ENCODE measurements at regions not wholly inside any gene's neighbourhood (a gene's known extent, or its start where the extent isn't known, plus 50 kb on each side); places are given as distances from the start of the nearest gene placed in this dataset.

DNA sequence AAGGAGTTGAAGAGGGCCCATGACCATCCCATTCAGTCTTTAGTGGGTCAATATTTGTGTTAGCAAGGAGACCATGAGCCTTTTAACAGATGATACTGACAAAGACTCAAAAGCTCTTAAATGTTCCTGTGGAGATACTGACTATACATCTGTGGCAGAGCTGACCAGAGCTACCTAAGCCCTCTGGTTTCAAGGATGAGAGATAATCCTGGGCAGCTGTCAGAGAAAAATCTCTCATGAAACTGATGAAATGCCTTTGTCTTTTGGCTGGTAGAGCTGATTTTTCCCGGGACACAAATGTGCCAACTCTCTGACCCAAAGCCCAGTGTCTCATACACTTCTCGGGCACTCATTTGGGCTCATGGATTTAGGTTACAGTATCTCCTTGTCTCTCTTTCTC lies 100.9 kb downstream of the XCL2 start:
- TF ChIP-seq EZH2 (IDR thresholded peaks at IDR 0.05; ENCODE audit: low read depth): no peak
- TF ChIP-seq, protein P1, sequence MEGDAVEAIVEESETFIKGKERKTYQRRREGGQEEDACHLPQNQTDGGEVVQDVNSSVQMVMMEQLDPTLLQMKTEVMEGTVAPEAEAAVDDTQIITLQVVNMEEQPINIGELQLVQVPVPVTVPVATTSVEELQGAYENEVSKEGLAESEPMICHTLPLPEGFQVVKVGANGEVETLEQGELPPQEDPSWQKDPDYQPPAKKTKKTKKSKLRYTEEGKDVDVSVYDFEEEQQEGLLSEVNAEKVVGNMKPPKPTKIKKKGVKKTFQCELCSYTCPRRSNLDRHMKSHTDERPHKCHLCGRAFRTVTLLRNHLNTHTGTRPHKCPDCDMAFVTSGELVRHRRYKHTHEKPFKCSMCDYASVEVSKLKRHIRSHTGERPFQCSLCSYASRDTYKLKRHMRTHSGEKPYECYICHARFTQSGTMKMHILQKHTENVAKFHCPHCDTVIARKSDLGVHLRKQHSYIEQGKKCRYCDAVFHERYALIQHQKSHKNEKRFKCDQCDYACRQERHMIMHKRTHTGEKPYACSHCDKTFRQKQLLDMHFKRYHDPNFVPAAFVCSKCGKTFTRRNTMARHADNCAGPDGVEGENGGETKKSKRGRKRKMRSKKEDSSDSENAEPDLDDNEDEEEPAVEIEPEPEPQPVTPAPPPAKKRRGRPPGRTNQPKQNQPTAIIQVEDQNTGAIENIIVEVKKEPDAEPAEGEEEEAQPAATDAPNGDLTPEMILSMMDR (conservative IDR thresholded peaks at IDR 0.05): no peak

Measured in PC-9 (cell line).